ENCODE measurements at regions not wholly inside any gene's neighbourhood (a gene's known extent, or its start where the extent isn't known, plus 50 kb on each side); places are given as distances from the start of the nearest gene placed in this dataset.

DNA sequence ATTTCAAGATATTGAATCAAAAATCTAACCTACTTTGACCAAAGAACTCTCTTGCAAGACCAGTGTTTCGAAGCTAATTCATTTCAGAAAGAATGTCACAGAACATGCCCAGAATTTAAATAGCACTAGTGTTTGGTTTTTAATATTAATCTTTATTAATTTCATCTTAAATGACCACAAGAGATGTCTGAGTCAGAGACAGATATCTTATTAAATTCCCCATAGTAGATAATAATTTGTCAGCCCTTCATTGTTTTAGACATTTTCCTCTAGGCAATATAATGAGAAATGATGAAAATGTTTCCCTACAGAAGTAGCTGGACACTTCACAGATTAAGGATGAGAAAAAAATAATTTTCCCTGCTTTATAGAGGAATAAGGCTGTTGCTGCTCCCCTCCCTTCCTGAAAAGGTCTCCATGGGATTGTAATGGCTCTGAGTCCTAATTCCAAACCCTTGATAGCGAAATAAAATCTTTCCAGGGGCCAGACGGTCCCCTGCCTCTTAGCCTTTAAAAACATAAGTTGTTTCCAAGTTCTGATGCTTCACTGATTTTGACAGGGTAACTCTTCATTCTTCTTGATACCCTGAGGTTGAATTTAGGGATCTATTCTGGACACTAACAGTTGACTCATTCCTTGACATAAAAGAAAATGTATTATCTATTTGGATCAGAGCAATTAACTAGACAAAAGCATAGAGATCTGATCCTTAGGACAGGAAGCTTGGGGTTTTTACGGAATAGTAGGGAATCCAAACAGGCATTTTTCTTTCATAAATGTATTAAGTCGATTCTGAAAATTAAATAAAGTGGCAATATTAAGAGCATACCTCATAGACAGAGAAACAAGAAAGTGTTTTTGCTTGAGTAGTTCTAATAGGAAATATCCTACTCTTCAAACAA is 820.8 kb downstream of the BRINP3 start:
- no peaks in the 10 kb centered on the region for H3K79me2 ChIP-seq (ENCODE audit: insufficient read depth, low read length)
- no peaks in the 10 kb centered on the region for H3K9me3 ChIP-seq (ENCODE audit: low read depth, low read length)
- no peak for DNase-seq (ENCODE audit: insufficient read length, low spot score, missing footprints)
- H3K27me3 ChIP-seq (ENCODE audit: insufficient read depth, low read length): no peaks in the 10 kb centered on the region
- TF ChIP-seq CTCF (IDR thresholded peaks at IDR 0.05; ENCODE audit: extremely low read depth, low read depth, low read length): no peak
- H3K4me3 ChIP-seq (ENCODE audit: insufficient read depth, low read length): no peak overlapping the region
- H4K20me1 ChIP-seq (ENCODE audit: insufficient read depth, low read length): no peaks in the 10 kb centered on the region
- no peak overlapping the region for H2AFZ ChIP-seq (ENCODE audit: low read length)
- H3K4me1 ChIP-seq (ENCODE audit: insufficient read depth, low read length): no peaks in the 10 kb centered on the region
- H3K27ac ChIP-seq (ENCODE audit: low read depth, low read length): no peak overlapping the region
- no peak overlapping the region for H3K4me2 ChIP-seq (ENCODE audit: insufficient read depth, low read length)
- no peaks in the 10 kb centered on the region for H3K36me3 ChIP-seq (ENCODE audit: insufficient read depth, low read length)

DNA sequence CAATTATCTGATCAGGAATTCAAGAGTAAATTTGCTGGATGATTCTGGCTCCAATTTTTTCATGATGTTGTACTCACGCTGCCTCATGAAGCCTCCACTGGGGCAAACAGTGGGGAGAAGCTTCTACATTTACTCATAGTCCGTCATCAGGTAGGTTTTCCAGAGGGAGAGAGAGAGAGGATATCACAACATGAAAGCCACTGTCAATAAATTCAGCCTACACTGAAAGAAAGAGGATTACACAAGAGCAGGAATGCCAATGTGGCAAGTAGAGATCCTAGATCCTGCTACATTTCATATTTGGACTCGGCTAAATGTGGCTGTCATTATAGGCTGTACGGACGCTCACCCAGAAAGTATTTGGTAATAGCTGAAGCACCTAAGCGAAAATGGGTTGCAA is 819.9 kb downstream of the BRINP3 start:
- no peaks in the 10 kb centered on the region for H3K9me3 ChIP-seq (ENCODE audit: low read depth, low read length)
- H4K20me1 ChIP-seq (ENCODE audit: insufficient read depth, low read length): no peaks in the 10 kb centered on the region
- H3K4me3 ChIP-seq (ENCODE audit: insufficient read depth, low read length): no peak overlapping the region
- no peaks in the 10 kb centered on the region for H3K27me3 ChIP-seq (ENCODE audit: insufficient read depth, low read length)
- no peaks in the 10 kb centered on the region for H3K36me3 ChIP-seq (ENCODE audit: insufficient read depth, low read length)
- H2AFZ ChIP-seq (ENCODE audit: low read length): no peak overlapping the region
- no peak overlapping the region for H3K4me2 ChIP-seq (ENCODE audit: insufficient read depth, low read length)
- no peak overlapping the region for H3K27ac ChIP-seq (ENCODE audit: low read depth, low read length)
- no peaks in the 10 kb centered on the region for H3K4me1 ChIP-seq (ENCODE audit: insufficient read depth, low read length)
- H3K79me2 ChIP-seq (ENCODE audit: insufficient read depth, low read length): no peaks in the 10 kb centered on the region
- TF ChIP-seq CTCF (IDR thresholded peaks at IDR 0.05; ENCODE audit: extremely low read depth, low read depth, low read length): no peak
- DNase-seq (ENCODE audit: insufficient read length, low spot score, missing footprints): no peak

DNA sequence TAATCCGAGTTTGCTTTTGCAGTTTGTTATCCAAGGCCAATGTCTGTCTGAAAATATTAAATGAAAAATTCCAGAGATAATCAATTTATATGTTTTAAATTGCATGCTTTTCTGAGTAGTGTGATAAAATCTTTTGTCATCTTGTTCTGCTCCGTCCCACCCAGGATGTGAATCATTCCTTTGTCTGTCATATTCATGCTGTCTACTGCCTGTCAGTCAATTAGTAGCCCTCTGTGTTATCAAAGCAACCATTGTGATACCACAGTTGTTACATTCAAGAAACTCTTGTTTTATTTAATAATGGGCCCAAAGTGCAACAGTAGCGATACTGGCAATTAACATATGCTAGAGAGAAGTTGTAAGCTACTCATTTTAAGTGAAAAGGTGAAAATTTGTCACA is 819.3 kb downstream of the BRINP3 start:
- no peaks in the 10 kb centered on the region for H3K4me1 ChIP-seq (ENCODE audit: insufficient read depth, low read length)
- TF ChIP-seq CTCF (IDR thresholded peaks at IDR 0.05; ENCODE audit: extremely low read depth, low read depth, low read length): no peak
- no peak overlapping the region for H3K4me3 ChIP-seq (ENCODE audit: insufficient read depth, low read length)
- no peaks in the 10 kb centered on the region for H3K27me3 ChIP-seq (ENCODE audit: insufficient read depth, low read length)
- no peak overlapping the region for H2AFZ ChIP-seq (ENCODE audit: low read length)
- no peaks in the 10 kb centered on the region for H3K9me3 ChIP-seq (ENCODE audit: low read depth, low read length)
- H3K79me2 ChIP-seq (ENCODE audit: insufficient read depth, low read length): no peaks in the 10 kb centered on the region
- H4K20me1 ChIP-seq (ENCODE audit: insufficient read depth, low read length): no peaks in the 10 kb centered on the region
- no peaks in the 10 kb centered on the region for H3K36me3 ChIP-seq (ENCODE audit: insufficient read depth, low read length)
- H3K27ac ChIP-seq (ENCODE audit: low read depth, low read length): no peak overlapping the region
- no peak for DNase-seq (ENCODE audit: insufficient read length, low spot score, missing footprints)
- H3K4me2 ChIP-seq (ENCODE audit: insufficient read depth, low read length): no peak overlapping the region

GRCh38 chr1:189659731-189660130 is 817.9 kb downstream of the BRINP3 start:
- Histone ChIP-seq H4K20me1 (ENCODE audit: insufficient read depth, low read length) (no peaks in the 10 kb centered on the region), H3K4me2 (ENCODE audit: insufficient read depth, low read length) (no peak overlapping the region), H3K27ac (ENCODE audit: low read depth, low read length) (no peak overlapping the region), H3K36me3 (ENCODE audit: insufficient read depth, low read length) (no peaks in the 10 kb centered on the region), H3K79me2 (ENCODE audit: insufficient read depth, low read length) (no peaks in the 10 kb centered on the region), H2AFZ (ENCODE audit: low read length) (no peak overlapping the region), H3K27me3 (ENCODE audit: insufficient read depth, low read length) (no peaks in the 10 kb centered on the region), H3K9me3 (ENCODE audit: low read depth, low read length) (no peaks in the 10 kb centered on the region), H3K4me1 (ENCODE audit: insufficient read depth, low read length) (no peaks in the 10 kb centered on the region), H3K4me3 (ENCODE audit: insufficient read depth, low read length) (no peak overlapping the region)
- no peak for DNase-seq (ENCODE audit: insufficient read length, low spot score, missing footprints)
- TF ChIP-seq CTCF (IDR thresholded peaks at IDR 0.05; ENCODE audit: extremely low read depth, low read depth, low read length): no peak
